Esophagus squamous epithelium (tissue), 5 donors: ENCODE measurements at regions not wholly inside any gene's neighbourhood (a gene's known extent, or its start where the extent isn't known, plus 50 kb on each side); places are given as distances from the start of the nearest gene placed in this dataset.

Experiments
- DNase-seq: peaks from one replicate; lab custom pipeline; 2025; lab: John Stamatoyannopoulos, UW
- H3K27ac ChIP-seq, 4 donors: fragments of 200-600 bp; sonication (generic); one replicate each; pipeline ENCODE4 v1.5.1; 2016 to 2019; ENCODE audit warnings: mild to moderate bottlenecking in 1 of 4
- H3K27me3 ChIP-seq, 4 donors: fragments of 200-600 bp; sonication (generic); 1 replicate in 3 of 4; 2 replicates in 1 of 4; pipeline versions ENCODE4 v1.5.1 to v1.6.0; 2017 to 2021; ENCODE audit warnings: antibody characterized with exemption in 1 of 4
- H3K36me3 ChIP-seq, 3 donors: fragments of 200-600 bp; sonication (generic); one replicate each; pipeline ENCODE4 v1.5.1; 2016 to 2019
- H3K4me1 ChIP-seq, 3 donors: fragments of 200-600 bp; sonication (generic); one replicate each; pipeline ENCODE4 v1.5.1; 2017 to 2019
- H3K4me3 ChIP-seq, 4 donors: fragments of 200-600 bp; sonication (generic); 1 replicate in 3 of 4; 2 replicates in 1 of 4; pipeline ENCODE4 v1.5.1; 2016 to 2019; ENCODE audit warnings: mild to moderate bottlenecking in 2 of 4, moderate library complexity in 1 of 4
- H3K9me3 ChIP-seq, 3 donors: fragments of 200-600 bp; sonication (generic); one replicate each; pipeline ENCODE4 v1.5.1; 2016 to 2019
- POLR2A ChIP-seq, 4 donors: fragments of 450-650 bp; IDR thresholded peaks; one replicate each; pipeline ENCODE4 v1.6.1; 2017; ENCODE audit warnings: antibody characterized with exemption in 4 of 4, mild to moderate bottlenecking in 4 of 4, moderate library complexity in 3 of 4
- WGBS, 2 donors: methylation state at CpG; one replicate each; pipeline ENCODE4 v1.1.5; 2018; 5-methylcytosine and 5-hydroxymethylcytosine counted together
- intact Hi-C: fragments of 100-400 bp; cut with DNase I; formaldehyde crosslinking; loops from one replicate; pipeline ENCODE4 v1.15.0; 2022
- TF ChIP-seq, protein P1 (sequence below), 6 experiments: fragments of 450-650 bp in 4 of 6; fragments of 200-600 bp in 2 of 6; sonication (generic) in 2 of 6; IDR thresholded peaks; one replicate each; pipeline ENCODE4 v1.5.1; 2016 to 2019; ENCODE audit warnings: antibody characterized with exemption in 6 of 6, mild to moderate bottlenecking in 4 of 6, moderate library complexity in 4 of 6
- donor health status: DM: yes; HTN: yes; CAD: no.

DNA sequence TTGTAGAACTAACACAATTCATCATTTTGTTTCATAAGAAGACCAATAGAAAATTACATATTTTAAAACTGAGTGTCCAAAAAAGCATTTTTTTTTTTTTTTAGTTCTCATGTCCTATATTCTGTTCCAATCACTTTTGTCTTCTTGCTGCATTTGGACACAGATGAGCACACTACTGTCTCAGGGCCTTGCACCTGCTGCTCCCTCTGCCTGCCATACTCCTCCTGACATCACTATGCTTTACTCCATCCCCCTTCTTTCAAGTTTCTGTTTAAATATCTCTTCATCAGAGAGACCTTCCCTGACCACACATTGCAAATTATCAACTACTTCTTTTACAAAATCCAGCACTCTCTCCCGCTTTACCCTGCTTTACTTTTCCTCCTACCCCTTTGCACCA is 230.7 kb upstream of the GK2 start:
- WGBS, 2 donors, result 97 to 100% methylated on average over 1 of the region's 1 CpG
- H3K4me1 ChIP-seq, result no peaks in the 10 kb centered on the region
- TF ChIP-seq, protein P1, sequence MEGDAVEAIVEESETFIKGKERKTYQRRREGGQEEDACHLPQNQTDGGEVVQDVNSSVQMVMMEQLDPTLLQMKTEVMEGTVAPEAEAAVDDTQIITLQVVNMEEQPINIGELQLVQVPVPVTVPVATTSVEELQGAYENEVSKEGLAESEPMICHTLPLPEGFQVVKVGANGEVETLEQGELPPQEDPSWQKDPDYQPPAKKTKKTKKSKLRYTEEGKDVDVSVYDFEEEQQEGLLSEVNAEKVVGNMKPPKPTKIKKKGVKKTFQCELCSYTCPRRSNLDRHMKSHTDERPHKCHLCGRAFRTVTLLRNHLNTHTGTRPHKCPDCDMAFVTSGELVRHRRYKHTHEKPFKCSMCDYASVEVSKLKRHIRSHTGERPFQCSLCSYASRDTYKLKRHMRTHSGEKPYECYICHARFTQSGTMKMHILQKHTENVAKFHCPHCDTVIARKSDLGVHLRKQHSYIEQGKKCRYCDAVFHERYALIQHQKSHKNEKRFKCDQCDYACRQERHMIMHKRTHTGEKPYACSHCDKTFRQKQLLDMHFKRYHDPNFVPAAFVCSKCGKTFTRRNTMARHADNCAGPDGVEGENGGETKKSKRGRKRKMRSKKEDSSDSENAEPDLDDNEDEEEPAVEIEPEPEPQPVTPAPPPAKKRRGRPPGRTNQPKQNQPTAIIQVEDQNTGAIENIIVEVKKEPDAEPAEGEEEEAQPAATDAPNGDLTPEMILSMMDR (IDR thresholded peaks at IDR 0.05), result no peak
- no peak for TF ChIP-seq POLR2A (IDR thresholded peaks at IDR 0.05)
- H3K4me3 ChIP-seq, result no peak overlapping the region
- intact Hi-C loops, result no loop called here
- no peak overlapping the region for H3K27ac ChIP-seq
- H3K36me3 ChIP-seq, result no peaks in the 10 kb centered on the region
- H3K27me3 ChIP-seq, result no peaks in the 10 kb centered on the region
- DNase-seq, result no peak
- no peaks in the 10 kb centered on the region for H3K9me3 ChIP-seq

DNA sequence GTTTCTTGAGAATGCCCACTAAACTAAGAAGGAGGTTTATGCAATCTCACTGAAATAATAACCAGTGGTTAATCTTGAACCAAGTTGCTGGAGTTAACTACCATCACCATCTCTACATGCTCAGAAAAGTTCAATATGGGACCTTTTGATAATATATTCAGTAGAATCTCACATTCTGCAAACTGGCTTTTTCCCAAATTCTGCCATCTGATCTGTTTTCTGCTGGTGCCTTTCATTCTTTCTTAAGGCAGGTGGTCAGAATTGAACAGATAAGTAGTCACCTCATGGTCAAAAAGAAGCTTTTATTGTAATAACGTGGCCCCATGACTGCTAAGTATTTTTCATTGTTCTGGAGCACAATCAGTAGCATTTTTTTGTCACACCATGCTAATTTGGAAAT is 229.0 kb upstream of the GK2 start:
- TF ChIP-seq POLR2A (IDR thresholded peaks at IDR 0.05), result no peak
- TF ChIP-seq, protein P1 (IDR thresholded peaks at IDR 0.05), result no peak
- Histone ChIP-seq H3K27ac (no peak overlapping the region), H3K27me3 (no peaks in the 10 kb centered on the region), H3K4me3 (no peak overlapping the region), H3K4me1 (no peaks in the 10 kb centered on the region), H3K9me3 (no peaks in the 10 kb centered on the region), H3K36me3 (no peaks in the 10 kb centered on the region)
- intact Hi-C loops, result no loop called here
- no peak for DNase-seq
- WGBS, 2 donors, result 68 to 91% methylated on average over 1 of the region's 1 CpG

DNA sequence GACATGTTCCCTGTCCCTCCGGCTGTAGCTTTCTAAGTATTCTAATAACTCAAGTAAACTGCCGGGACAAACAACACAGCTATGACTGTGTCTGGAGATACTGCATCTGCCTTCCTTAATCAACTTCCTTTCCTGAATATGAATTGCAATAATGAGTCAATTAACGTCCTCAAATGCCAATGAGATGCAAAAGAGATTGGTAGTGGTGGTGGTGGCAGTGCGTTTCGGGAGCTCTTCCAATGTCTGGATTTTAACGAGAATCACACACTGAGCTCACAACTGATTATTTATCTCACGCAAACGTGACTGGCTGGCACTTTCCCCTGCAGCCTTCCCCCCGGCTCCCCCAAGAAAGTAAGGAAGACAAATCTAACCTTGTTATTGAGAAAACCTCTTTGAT is 226.1 kb upstream of the GK2 start:
- no peak for DNase-seq
- Histone ChIP-seq H3K27me3 (no peaks in the 10 kb centered on the region), H3K4me3 (no peak overlapping the region), H3K4me1 (no peaks in the 10 kb centered on the region), H3K9me3 (no peaks in the 10 kb centered on the region), H3K36me3 (no peaks in the 10 kb centered on the region), H3K27ac (no peak overlapping the region)
- TF ChIP-seq, protein P1 (IDR thresholded peaks at IDR 0.05), result no peak
- no peak for TF ChIP-seq POLR2A (IDR thresholded peaks at IDR 0.05)
- 85% methylated on average over 9 of the region's 9 CpGs for WGBS, 2 donors
- intact Hi-C loops, result no loop called here

DNA sequence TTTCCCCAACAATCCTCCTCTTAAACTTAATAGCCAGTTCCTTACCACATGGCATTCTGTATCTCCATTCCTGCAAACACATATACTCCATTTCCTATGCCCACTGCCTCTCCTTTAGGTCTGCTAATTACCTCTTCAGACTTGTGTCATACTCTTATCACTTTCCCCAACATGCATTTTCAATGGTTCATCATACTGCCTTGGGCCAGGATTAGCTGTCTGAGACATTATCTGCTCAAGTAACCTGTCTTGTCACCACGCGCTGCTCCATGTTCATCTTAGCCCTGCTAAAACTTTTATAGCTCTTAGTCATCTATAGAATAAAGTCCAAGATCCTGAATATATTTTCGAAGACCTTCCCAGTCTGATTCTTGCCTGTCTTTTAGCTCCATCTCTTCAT is 224.1 kb upstream of the GK2 start:
- no peak overlapping the region for H3K4me3 ChIP-seq
- TF ChIP-seq, protein P1 (IDR thresholded peaks at IDR 0.05), result no peak
- TF ChIP-seq POLR2A (IDR thresholded peaks at IDR 0.05), result no peak
- H3K36me3 ChIP-seq, result no peaks in the 10 kb centered on the region
- H3K27me3 ChIP-seq, result no peaks in the 10 kb centered on the region
- no peaks in the 10 kb centered on the region for H3K9me3 ChIP-seq
- 55 to 71% methylated on average over 3 of the region's 3 CpGs for WGBS, 2 donors
- no peak for DNase-seq
- H3K27ac ChIP-seq, result no peak overlapping the region
- intact Hi-C loops, result no loop called here
- no peaks in the 10 kb centered on the region for H3K4me1 ChIP-seq

DNA sequence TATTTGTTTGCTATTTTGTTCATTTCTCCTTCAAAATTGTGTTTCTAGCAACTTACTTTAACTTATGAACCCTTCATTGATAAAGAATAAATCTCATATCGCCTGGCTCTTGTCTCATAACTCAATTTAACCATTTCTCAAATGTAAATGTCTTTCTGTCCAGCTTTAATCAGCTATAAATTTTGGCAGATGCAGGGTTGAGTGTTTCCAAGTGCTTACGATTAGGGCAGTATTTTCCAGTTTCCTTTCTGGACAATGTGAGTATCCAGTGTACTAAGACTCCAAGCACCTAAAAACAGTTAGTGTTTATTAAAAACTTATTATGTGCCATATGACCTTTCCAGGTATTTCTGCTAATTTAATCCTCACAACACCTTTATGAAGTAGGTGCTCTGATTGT is 218.6 kb upstream of the GK2 start:
- WGBS, 2 donors, result 58 to 67% methylated on average over 2 of the region's 2 CpGs
- Histone ChIP-seq H3K4me1 (peaks cover 0 to 7% (median 0%) of the 10 kb centered on the region in 3 donors), H3K27me3 (no peaks in the 10 kb centered on the region), H3K9me3 (no peaks in the 10 kb centered on the region), H3K36me3 (no peaks in the 10 kb centered on the region), H3K27ac (no peak overlapping the region), H3K4me3 (peak overlapping the region in 1 of 4 donors; percentile 34)
- intact Hi-C loops, result no loop called here
- TF ChIP-seq, protein P1 (IDR thresholded peaks at IDR 0.05), result no peak
- TF ChIP-seq POLR2A (IDR thresholded peaks at IDR 0.05), result no peak
- DNase-seq, result no peak
